ENCODE measurements at regions not wholly inside any gene's neighbourhood (a gene's known extent, or its start where the extent isn't known, plus 50 kb on each side); places are given as distances from the start of the nearest gene placed in this dataset.

DNA sequence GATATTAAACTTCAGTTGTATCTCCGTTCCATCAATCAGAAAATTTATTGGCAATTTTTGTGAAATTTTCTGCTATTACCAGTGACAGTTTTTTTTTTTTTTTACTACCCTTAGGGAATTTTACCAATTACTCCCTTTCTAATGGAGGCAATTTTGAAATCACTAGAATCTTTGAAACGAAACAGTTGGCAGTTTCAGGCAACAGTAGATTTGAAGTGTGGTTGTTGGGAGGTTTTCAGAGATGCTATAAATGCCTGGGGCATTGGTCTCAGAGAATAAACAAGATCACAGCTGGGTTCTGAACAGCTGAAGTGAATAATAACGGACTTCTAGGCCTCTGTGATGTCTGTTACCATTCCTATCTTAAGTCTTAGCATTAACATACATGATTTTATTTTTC lies 535.9 kb upstream of the POT1 start:
- DNase-seq (ENCODE audit: low read depth): no peak
- H3K4me3 ChIP-seq (ENCODE audit: control insufficient read depth, low read depth, low read length): no peak overlapping the region
- TF ChIP-seq, protein P1, sequence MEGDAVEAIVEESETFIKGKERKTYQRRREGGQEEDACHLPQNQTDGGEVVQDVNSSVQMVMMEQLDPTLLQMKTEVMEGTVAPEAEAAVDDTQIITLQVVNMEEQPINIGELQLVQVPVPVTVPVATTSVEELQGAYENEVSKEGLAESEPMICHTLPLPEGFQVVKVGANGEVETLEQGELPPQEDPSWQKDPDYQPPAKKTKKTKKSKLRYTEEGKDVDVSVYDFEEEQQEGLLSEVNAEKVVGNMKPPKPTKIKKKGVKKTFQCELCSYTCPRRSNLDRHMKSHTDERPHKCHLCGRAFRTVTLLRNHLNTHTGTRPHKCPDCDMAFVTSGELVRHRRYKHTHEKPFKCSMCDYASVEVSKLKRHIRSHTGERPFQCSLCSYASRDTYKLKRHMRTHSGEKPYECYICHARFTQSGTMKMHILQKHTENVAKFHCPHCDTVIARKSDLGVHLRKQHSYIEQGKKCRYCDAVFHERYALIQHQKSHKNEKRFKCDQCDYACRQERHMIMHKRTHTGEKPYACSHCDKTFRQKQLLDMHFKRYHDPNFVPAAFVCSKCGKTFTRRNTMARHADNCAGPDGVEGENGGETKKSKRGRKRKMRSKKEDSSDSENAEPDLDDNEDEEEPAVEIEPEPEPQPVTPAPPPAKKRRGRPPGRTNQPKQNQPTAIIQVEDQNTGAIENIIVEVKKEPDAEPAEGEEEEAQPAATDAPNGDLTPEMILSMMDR (IDR thresholded peaks at IDR 0.05; ENCODE audit: control insufficient read depth, insufficient read depth, low read depth, low read length, missing control alignments): no peak

DNA sequence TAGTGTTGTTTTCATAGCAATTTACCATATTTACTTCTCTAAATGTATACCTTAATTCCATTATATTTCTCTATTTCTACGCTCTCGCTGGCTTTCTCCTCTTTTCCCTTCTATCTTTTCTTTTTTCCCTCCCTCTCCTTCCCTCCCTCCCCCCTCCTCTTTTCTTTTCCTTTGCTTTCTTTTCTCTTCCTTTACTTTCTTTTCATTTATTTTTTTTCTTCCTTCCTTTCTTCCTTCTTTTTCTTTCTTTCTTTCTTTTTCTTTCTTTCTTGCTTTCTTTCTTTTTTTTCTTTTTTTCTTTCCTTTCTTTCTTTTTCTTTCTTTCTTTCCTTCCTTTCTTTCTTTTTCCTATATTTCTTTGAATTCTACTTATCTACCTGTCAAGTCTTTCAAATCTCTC lies 533.0 kb upstream of the POT1 start:
- no peak overlapping the region for H3K4me3 ChIP-seq (ENCODE audit: control insufficient read depth, low read depth, low read length)
- TF ChIP-seq, protein P1 (IDR thresholded peaks at IDR 0.05; ENCODE audit: control insufficient read depth, insufficient read depth, low read depth, low read length, missing control alignments): no peak
- DNase-seq (ENCODE audit: low read depth): no peak

DNA sequence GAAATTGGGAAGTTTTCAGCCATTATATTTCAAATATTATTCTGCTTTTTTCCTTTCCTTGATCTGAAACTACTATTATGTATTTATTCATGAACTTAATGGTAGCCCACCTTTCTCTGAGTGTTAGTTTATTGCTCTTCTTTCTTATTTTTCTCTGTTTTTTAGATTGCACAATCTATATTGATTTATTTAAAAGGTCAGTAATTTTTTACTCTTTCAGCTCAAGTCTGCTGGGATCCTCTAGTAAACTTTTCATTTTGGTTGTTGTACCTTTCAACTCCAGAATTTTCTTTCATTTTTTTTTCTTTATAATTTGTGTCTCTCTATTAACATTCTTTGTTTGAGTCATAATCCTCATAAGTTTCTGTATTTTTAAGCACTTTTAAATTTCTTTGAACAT lies 529.4 kb upstream of the POT1 start:
- no peak for DNase-seq (ENCODE audit: low read depth)
- no peak overlapping the region for H3K4me3 ChIP-seq (ENCODE audit: control insufficient read depth, low read depth, low read length)
- TF ChIP-seq, protein P1 (IDR thresholded peaks at IDR 0.05; ENCODE audit: control insufficient read depth, insufficient read depth, low read depth, low read length, missing control alignments): no peak

DNA sequence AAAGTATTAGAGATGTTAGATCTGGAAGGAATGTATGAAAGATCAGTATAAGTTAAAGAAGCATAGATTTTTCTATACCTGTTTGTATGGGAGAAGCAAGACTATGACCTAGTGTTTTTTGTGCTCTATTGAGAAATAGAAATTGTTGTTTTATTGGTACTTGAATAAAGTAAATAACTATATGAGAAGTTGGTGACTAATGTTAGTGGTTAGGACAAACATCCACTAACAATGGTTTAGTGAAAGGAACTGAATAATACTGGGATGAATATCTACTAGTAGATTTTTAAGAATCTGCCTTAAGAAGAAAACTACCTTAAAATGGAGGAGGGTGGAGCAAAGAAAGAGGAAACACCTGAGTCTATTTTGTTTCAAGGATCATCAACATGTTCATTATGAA lies 521.1 kb upstream of the POT1 start:
- TF ChIP-seq, protein P1 (IDR thresholded peaks at IDR 0.05; ENCODE audit: control insufficient read depth, insufficient read depth, low read depth, low read length, missing control alignments): no peak
- H3K4me3 ChIP-seq (ENCODE audit: control insufficient read depth, low read depth, low read length): no peak overlapping the region
- no peak for DNase-seq (ENCODE audit: low read depth)

DNA sequence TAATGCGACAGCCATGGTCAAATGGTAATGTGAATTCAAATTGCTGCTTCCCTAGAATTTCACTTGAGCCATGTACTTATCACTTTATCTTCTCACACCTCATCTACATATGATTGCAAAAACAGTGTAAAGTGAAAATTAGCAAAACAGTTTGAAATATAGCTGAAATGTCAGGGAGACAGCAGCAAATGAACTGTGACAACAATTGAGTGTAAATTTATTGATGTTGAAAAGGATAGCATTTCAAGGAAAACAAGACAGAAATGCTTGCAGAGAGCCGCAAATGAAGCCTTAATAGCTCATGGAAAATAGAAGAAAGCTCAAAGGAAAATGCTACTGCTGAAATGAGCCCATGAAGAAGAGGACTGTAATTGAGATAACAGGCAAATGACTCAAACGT lies 516.2 kb upstream of the POT1 start:
- H3K4me3 ChIP-seq (ENCODE audit: control insufficient read depth, low read depth, low read length): no peak overlapping the region
- no peak for DNase-seq (ENCODE audit: low read depth)
- TF ChIP-seq, protein P1 (IDR thresholded peaks at IDR 0.05; ENCODE audit: control insufficient read depth, insufficient read depth, low read depth, low read length, missing control alignments): no peak

DNA sequence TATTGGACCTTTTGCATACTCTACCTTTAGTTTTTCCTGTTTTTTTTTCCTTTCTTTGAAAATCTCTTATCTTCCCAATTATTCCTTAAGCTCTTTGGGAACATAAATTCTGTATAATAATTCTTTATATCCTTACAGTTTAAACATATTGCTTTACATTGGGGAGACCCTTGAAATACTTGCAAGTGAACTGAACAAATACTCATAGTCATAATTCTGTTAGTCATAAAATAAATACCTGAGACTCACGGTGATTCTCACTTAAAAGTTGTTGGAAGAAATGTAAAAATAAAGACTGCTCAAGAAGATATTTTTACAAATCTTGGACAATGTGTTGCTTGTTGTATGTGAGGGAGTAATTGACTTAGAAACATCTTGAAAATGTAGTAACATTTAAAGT lies 515.2 kb upstream of the POT1 start:
- no peak for DNase-seq (ENCODE audit: low read depth)
- TF ChIP-seq, protein P1 (IDR thresholded peaks at IDR 0.05; ENCODE audit: control insufficient read depth, insufficient read depth, low read depth, low read length, missing control alignments): no peak
- H3K4me3 ChIP-seq (ENCODE audit: control insufficient read depth, low read depth, low read length): no peak overlapping the region

DNA sequence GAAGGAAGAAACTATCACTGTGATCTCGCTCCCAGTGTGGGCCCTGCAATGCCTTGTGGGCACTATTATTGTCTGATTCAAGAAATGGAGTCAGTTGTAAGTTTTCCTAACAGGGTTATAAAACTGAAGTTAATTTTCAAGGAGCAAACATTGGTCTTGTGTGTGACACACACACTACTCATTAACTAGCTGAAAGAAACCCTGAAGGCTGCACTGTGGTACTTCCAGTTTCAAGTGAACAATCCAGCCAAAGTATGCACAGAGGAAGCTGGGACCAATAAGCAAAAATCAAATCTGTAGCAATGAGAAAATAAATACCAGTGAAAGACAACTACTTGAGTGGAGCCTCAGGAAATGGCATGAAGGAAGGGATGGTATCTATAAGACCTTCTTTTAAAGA lies 506.6 kb upstream of the POT1 start:
- TF ChIP-seq, protein P1 (IDR thresholded peaks at IDR 0.05; ENCODE audit: control insufficient read depth, insufficient read depth, low read depth, low read length, missing control alignments): no peak
- H3K4me3 ChIP-seq (ENCODE audit: control insufficient read depth, low read depth, low read length): no peak overlapping the region
- DNase-seq (ENCODE audit: low read depth): no peak

Data from AG09309 (cell line).